T47D (cell line): ENCODE measurements at regions not wholly inside any gene's neighbourhood (a gene's known extent, or its start where the extent isn't known, plus 50 kb on each side); places are given as distances from the start of the nearest gene placed in this dataset.
"Not testable (repeated sequence)": the region's sequence is repeated elsewhere in the genome, so short reads cannot be mapped to it uniquely, and the experiment has no call there.

Experiments
- DNase-seq, 2 experiments: peaks; one replicate each; pipeline versions ENCODE4 v3.0.0 to v3.0.0-alpha.2; 2011 to 2012; ENCODE audit warnings: low read depth in 1 of 2, low spot score in 1 of 2
- JUND ChIP-seq: IDR thresholded peaks from 2 replicates; pipeline ENCODE4 v1.6.1; 2012; ENCODE audit warnings: low read depth
- in situ Hi-C: cut with HindIII; loops from 2 replicates; pipeline ENCODE4 v1.10.0; 2016; ENCODE audit warnings: low sequenced_read_pairs, low pct_unique_long_range_greater_than_20kb

GRCh38 chr13:50422181-50423148, 407.2 kb downstream of the KCNRG start:
- no peak for DNase-seq
- in situ Hi-C loops = no loop called here
- no peak for TF ChIP-seq JUND

- no peak for DNase-seq
- in situ Hi-C loops = no loop called here
- TF ChIP-seq JUND = no peak
Measured at GRCh38 chr13:50424993-50425392, 409.7 kb downstream of the KCNRG start.

- no peak for DNase-seq
Measured at GRCh38 chr13:50425772-50426171, 410.5 kb downstream of the KCNRG start.

GRCh38 chr13:50426927-50427326, 411.7 kb downstream of the KCNRG start:
- DNase-seq = no peak
- no peak for TF ChIP-seq JUND
- in situ Hi-C loops = no loop called here

More at GRCh38 chr13:50425772-50426171, 410.5 kb downstream of the KCNRG start:
- TF ChIP-seq JUND = no peak
- in situ Hi-C loops = no loop called here

- DNase-seq, in situ Hi-C loops: not testable (repeated sequence)
Measured at GRCh38 chr13:50427511-50427910, 412.3 kb downstream of the KCNRG start.

- in situ Hi-C loops = no loop called here
- DNase-seq = no peak
- no peak for TF ChIP-seq JUND
Measured at GRCh38 chr13:50428183-50428877, 413.1 kb downstream of the KCNRG start.

GRCh38 chr13:50435011-50435410, 408.5 kb downstream of the DLEU7 start:
- DNase-seq = no peak
- in situ Hi-C loops = no loop called here
- no peak for TF ChIP-seq JUND

GRCh38 chr13:50437252-50437651, 406.2 kb downstream of the DLEU7 start:
- in situ Hi-C loops = no loop called here
- TF ChIP-seq JUND = no peak
- DNase-seq = no peak

GRCh38 chr13:50438351-50438750, 405.1 kb downstream of the DLEU7 start:
- in situ Hi-C loops = no loop called here
- no peak for TF ChIP-seq JUND
- no peak for DNase-seq

GRCh38 chr13:50441130-50441529, 402.4 kb downstream of the DLEU7 start:
- in situ Hi-C loops = no loop called here
- no peak for TF ChIP-seq JUND
- no peak for DNase-seq

- no peak for DNase-seq
- in situ Hi-C loops = no loop called here
- TF ChIP-seq JUND = no peak
Measured at GRCh38 chr13:50444726-50445125, 398.8 kb downstream of the DLEU7 start.

- TF ChIP-seq JUND = no peak
- DNase-seq = no peak
- in situ Hi-C loops = no loop called here
Measured at GRCh38 chr13:50446611-50447010, 396.9 kb downstream of the DLEU7 start.

GRCh38 chr13:50448535-50448998, 394.9 kb downstream of the DLEU7 start:
- no peak for TF ChIP-seq JUND
- no peak for DNase-seq
- in situ Hi-C loops = no loop called here
